A673 (cell line): ENCODE measurements at regions not wholly inside any gene's neighbourhood (a gene's known extent, or its start where the extent isn't known, plus 50 kb on each side); places are given as distances from the start of the nearest gene placed in this dataset.

Experiments used
- BruUV-seq: library from RNA; stranded (reverse); fragments of 400-500 nt; replicated peaks from 2 replicates; lab custom pipeline; 2021; lab: Mats Ljungman, UMichigan
- CTCF ChIA-PET: fragments of 300-600 bp; sonication (Branson Sonifier 250); formaldehyde crosslinking; loops from one replicate; lab custom pipeline; 2022; ENCODE audit warnings: antibody characterized with exemption; lab: Charles Lee
- POLR2A ChIA-PET: fragments of 300-600 bp; sonication (Branson Sonifier 250); formaldehyde crosslinking; loops from one replicate; lab custom pipeline; 2022; ENCODE audit warnings: antibody characterized with exemption; ENCODE audit not compliant: low non-redundant PET; lab: Charles Lee
- DNase-seq: peaks from one replicate; pipeline ENCODE4 v3.0.0-alpha.2; 2015; ENCODE audit warnings: low spot score
- H3K27ac ChIP-seq: fragments of 200-600 bp; sonication (generic); 2 replicates; pipeline ENCODE4 v1.5.1; 2016; ENCODE audit warnings: mixed run types, low read depth, mild to moderate bottlenecking, mixed read lengths, antibody characterized with exemption, low read length; ENCODE audit not compliant: poor library complexity, severe bottlenecking
- H3K27me3 ChIP-seq: fragments of 200-600 bp; sonication (generic); replicated peaks from 2 replicates; pipeline ENCODE4 v1.6.1; 2017; ENCODE audit warnings: mixed run types, low read depth, mild to moderate bottlenecking, mixed read lengths, antibody characterized with exemption, low read length; ENCODE audit not compliant: insufficient read depth, poor library complexity
- H3K36me3 ChIP-seq: fragments of 200-600 bp; sonication (generic); 2 replicates; pipeline ENCODE4 v1.6.1; 2016; ENCODE audit warnings: mixed run types, mild to moderate bottlenecking, mixed read lengths, antibody characterized with exemption, low read length; ENCODE audit not compliant: insufficient read depth, poor library complexity, severe bottlenecking
- H3K4me1 ChIP-seq: fragments of 200-600 bp; sonication (generic); 2 replicates; pipeline ENCODE4 v1.6.1; 2017; ENCODE audit warnings: mixed run types, mild to moderate bottlenecking, mixed read lengths, antibody characterized with exemption, low read length; ENCODE audit not compliant: insufficient read depth, poor library complexity, severe bottlenecking
- H3K4me3 ChIP-seq: fragments of 200-600 bp; sonication (generic); 2 replicates; pipeline ENCODE4 v1.5.1; 2016; ENCODE audit warnings: low read depth, mixed run types, mild to moderate bottlenecking, mixed read lengths, low read length; ENCODE audit not compliant: poor library complexity, severe bottlenecking
- H3K9me3 ChIP-seq: fragments of 200-600 bp; sonication (generic); 2 replicates; pipeline ENCODE4 v1.6.1; 2016; ENCODE audit warnings: mixed run types, low read depth, mild to moderate bottlenecking, mixed read lengths, antibody characterized with exemption, low read length; ENCODE audit not compliant: poor library complexity, severe bottlenecking
- EZH2 ChIP-seq: fragments of 200-600 bp; sonication (generic); IDR thresholded peaks from 2 replicates; pipeline ENCODE4 v1.6.1; 2017; ENCODE audit warnings: borderline replicate concordance, low read depth, mild to moderate bottlenecking, mixed read lengths, antibody characterized with exemption, low read length; ENCODE audit not compliant: poor library complexity, severe bottlenecking
- intact Hi-C: fragments of 100-400 bp; cut with micrococcal nuclease; formaldehyde crosslinking; loops from one replicate; pipeline ENCODE4 v1.10.0; 2022; ENCODE audit not compliant: unreplicated experiment
- TF ChIP-seq, protein P1 (sequence below): fragments of 300-800, 200-600 bp; sonication (generic); conservative IDR thresholded peaks from 2 replicates; pipeline ENCODE4 v1.5.1; 2017; ENCODE audit warnings: low read depth, mild to moderate bottlenecking, antibody characterized with exemption, low read length, moderate library complexity, mixed read lengths

DNA sequence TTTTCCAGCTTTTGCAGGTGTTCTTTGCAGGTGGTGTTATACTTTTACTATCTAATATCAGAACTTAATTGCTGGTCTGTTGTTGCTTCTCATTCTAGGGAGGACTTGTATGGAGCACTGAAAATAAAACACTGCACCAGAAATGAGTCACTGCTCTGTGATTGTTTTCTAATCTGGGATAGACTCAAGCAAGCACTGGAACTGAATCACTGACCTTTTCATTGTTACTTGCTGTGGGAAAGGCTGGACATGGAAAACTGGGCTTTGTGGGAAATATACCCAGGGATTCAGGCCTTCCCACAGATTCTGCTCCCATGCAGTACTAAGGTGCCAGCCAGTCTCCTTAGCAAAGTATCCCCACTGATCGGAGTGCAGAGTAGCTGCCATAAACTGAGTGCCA, 470.0 kb upstream of the GCFC2 start:
- Histone ChIP-seq H3K4me3 (no peak overlapping the region), H3K27me3 (no peaks in the 10 kb centered on the region), H3K27ac (no peak overlapping the region), H3K36me3 (no peaks in the 10 kb centered on the region), H3K4me1 (no peaks in the 10 kb centered on the region), H3K9me3 (peaks cover 11% of the 10 kb centered on the region)
- CTCF ChIA-PET = no interaction called here
- intact Hi-C loops = no loop called here
- POLR2A ChIA-PET = no interaction called here
- BruUV-seq = no TSS peak
- DNase-seq = no peak
- TF ChIP-seq, protein P1, sequence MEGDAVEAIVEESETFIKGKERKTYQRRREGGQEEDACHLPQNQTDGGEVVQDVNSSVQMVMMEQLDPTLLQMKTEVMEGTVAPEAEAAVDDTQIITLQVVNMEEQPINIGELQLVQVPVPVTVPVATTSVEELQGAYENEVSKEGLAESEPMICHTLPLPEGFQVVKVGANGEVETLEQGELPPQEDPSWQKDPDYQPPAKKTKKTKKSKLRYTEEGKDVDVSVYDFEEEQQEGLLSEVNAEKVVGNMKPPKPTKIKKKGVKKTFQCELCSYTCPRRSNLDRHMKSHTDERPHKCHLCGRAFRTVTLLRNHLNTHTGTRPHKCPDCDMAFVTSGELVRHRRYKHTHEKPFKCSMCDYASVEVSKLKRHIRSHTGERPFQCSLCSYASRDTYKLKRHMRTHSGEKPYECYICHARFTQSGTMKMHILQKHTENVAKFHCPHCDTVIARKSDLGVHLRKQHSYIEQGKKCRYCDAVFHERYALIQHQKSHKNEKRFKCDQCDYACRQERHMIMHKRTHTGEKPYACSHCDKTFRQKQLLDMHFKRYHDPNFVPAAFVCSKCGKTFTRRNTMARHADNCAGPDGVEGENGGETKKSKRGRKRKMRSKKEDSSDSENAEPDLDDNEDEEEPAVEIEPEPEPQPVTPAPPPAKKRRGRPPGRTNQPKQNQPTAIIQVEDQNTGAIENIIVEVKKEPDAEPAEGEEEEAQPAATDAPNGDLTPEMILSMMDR = no peak
- TF ChIP-seq EZH2 = no peak

GRCh38 chr2:76178610-76179009, 467.9 kb upstream of the GCFC2 start:
- Histone ChIP-seq H3K9me3 (peaks cover 11% of the 10 kb centered on the region), H3K36me3 (no peaks in the 10 kb centered on the region), H3K27me3 (no peaks in the 10 kb centered on the region), H3K4me3 (no peak overlapping the region), H3K27ac (no peak overlapping the region), H3K4me1 (no peaks in the 10 kb centered on the region)
- CTCF ChIA-PET = no interaction called here
- TF ChIP-seq EZH2 = no peak
- TF ChIP-seq, protein P1 = no peak
- no TSS peak for BruUV-seq
- intact Hi-C loops = no loop called here
- POLR2A ChIA-PET = no interaction called here
- no peak for DNase-seq

GRCh38 chr2:76175295-76175694, 464.6 kb upstream of the GCFC2 start:
- no TSS peak for BruUV-seq
- POLR2A ChIA-PET = no interaction called here
- peaks cover 11% of the 10 kb centered on the region for H3K9me3 ChIP-seq
- H3K4me1 ChIP-seq = no peaks in the 10 kb centered on the region
- CTCF ChIA-PET = no interaction called here
- intact Hi-C loops = no loop called here
- no peak overlapping the region for H3K4me3 ChIP-seq
- no peaks in the 10 kb centered on the region for H3K36me3 ChIP-seq
- TF ChIP-seq EZH2 = no peak
- TF ChIP-seq, protein P1 = no peak
- H3K27me3 ChIP-seq = no peaks in the 10 kb centered on the region
- no peak for DNase-seq
- no peak overlapping the region for H3K27ac ChIP-seq
